ENCODE measurements at regions not wholly inside any gene's neighbourhood (a gene's known extent, or its start where the extent isn't known, plus 50 kb on each side); places are given as distances from the start of the nearest gene placed in this dataset.

DNA sequence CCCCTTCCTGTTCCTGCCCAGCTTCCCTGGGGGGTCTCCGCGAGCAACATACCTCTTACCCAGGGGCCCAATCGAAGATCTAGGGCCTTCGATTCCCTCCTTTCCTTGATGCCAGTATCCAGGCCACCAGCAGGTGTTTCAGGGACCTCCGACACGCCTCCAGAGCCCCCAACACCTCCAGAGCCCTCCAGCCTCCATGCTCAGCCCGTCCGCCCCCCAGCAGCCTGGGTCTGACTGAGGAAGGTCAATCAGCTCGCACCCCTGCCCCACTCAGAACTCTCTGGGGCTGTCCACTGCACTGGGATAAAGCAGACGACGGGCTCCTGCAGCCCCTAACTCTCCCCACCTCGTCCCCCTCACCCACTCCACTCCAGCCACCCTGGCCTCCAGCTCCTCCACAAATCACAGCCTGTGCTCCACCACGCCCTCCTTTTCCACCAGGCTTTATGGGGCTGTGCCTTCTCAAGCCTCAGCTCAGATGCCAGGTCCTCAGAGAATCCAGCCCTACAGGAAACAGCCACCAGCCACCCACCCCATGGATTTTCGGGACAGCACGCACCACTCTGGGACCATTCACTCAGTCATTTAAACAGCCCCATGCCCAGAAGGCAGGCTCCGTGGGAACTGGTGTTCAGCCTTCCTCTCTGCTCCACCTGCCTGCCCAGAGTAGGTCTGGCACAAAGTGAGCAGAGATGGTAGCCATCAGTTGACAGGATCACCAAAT lies 247.1 kb downstream of the RBFOX3 start:
- no peak for TF ChIP-seq CTCF (IDR thresholded peaks at IDR 0.05; ENCODE audit: control insufficient read depth, extremely low read depth, insufficient read depth)
- H3K4me3 ChIP-seq (ENCODE audit: low read depth, low read length), result no peak overlapping the region

GRCh38 chr17:79362772-79363305 lies 248.0 kb downstream of the RBFOX3 start:
- TF ChIP-seq CTCF (IDR thresholded peaks at IDR 0.05; ENCODE audit: control insufficient read depth, extremely low read depth, insufficient read depth), result no peak
- no peak for DNase-seq (ENCODE audit: low read depth)
- H3K4me3 ChIP-seq (ENCODE audit: low read depth, low read length), result no peak overlapping the region

More for the DNA sequence above, 247.1 kb downstream of the RBFOX3 start:
- no peak for DNase-seq (ENCODE audit: low read depth)

DNA sequence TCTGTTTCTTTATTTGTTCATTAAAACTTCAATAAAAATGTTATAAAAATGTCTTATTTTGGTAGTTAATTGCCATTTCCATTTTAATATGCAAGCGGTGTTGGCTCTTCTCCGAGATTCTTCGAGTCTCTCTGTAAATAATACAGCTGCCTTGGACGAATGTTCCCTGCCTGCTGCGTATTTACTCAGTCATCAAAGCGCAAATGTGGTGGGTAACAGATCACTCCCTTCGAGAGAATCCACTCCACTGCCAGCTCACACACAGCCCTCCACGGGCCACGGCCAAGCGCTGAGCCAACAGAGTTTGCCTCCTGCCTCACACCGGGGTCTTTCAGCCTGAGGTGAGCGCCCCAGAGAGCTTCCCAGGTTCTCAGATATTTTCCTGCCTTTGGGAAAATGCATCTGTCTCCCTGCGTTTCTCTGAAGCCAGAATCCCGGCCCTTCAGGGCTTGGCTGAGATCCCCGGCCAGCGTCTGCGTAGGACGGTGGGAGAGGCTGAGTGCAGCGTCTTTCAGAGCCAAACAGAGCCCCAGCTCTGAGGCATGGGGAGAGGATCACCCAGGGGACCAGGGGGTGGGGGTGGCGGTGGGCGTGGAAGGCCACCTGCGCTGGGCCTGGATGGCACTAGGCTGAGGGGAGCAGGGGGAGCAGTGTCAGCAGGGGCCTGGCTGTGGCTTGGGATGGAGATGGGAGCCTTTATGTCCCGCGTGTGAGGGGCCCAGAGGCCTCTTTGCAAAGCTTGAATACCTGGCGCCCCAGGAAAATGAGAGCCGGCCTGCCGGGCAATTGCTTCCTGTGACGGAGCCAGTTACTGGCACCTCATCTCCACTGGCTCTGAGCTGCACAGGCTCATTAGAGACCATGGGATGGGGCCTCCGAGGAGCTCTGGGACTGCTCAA lies 248.7 kb downstream of the RBFOX3 start:
- no peak for TF ChIP-seq CTCF (IDR thresholded peaks at IDR 0.05; ENCODE audit: control insufficient read depth, extremely low read depth, insufficient read depth)
- peak; percentile 11 for DNase-seq (ENCODE audit: low read depth)

GRCh38 chr17:79361221-79361734 lies 249.6 kb downstream of the RBFOX3 start:
- no peak overlapping the region for H3K4me3 ChIP-seq (ENCODE audit: low read depth, low read length)
- TF ChIP-seq CTCF (IDR thresholded peaks at IDR 0.05; ENCODE audit: control insufficient read depth, extremely low read depth, insufficient read depth), result no peak
- DNase-seq (ENCODE audit: low read depth), result no peak

More for the DNA sequence above, 248.7 kb downstream of the RBFOX3 start:
- no peak overlapping the region for H3K4me3 ChIP-seq (ENCODE audit: low read depth, low read length)

- DNase-seq (ENCODE audit: low read depth), result no peak
- H3K4me3 ChIP-seq (ENCODE audit: low read depth, low read length), result no peak overlapping the region
- TF ChIP-seq CTCF (IDR thresholded peaks at IDR 0.05; ENCODE audit: control insufficient read depth, extremely low read depth, insufficient read depth), result no peak
Observed at GRCh38 chr17:79360196-79360595, 250.7 kb downstream of the RBFOX3 start.

DNA sequence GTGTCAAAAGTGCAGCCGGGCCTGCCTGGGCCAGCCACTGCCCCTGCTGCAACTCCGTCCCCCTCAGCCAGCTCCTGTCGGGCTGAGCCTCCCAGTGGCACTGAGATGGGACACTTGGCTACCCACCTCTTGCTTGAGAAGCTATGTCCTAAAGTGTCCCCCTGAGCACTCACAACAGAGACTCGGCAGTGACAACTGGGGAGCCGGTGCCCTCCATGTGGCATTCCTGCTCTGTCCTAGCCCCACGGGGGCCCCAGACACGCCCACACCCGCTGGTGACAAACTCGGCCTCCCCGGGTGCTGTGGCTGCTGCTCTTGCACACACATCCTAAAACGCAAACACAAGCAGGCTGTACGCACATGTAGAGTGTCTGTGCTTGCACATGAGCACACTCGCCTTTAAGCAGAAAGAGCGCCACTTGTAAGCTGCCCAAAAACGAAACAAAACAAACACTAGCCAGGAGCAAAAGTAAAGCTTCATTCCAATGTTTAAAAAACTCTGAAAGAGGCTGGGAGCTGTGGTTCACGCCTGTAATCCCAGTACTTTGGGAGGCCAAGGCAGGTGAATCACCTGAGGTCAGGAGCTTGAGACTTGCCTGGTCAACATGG lies 253.9 kb downstream of the RBFOX3 start:
- no peak for TF ChIP-seq CTCF (IDR thresholded peaks at IDR 0.05; ENCODE audit: control insufficient read depth, extremely low read depth, insufficient read depth)
- DNase-seq (ENCODE audit: low read depth), result no peak

More for the DNA sequence above, 253.9 kb downstream of the RBFOX3 start:
- no peak overlapping the region for H3K4me3 ChIP-seq (ENCODE audit: low read depth, low read length)

Data from LNCaP clone FGC (cell line).